Panc1 (cell line): ENCODE measurements at regions not wholly inside any gene's neighbourhood (a gene's known extent, or its start where the extent isn't known, plus 50 kb on each side); places are given as distances from the start of the nearest gene placed in this dataset.

Experiments
- ATAC-seq: fragments of 200-7000 bp; cut with Tn5 transposase; 2 replicates; pipeline ENCODE4 v1.9.1; 2020; ENCODE audit warnings: mild to moderate bottlenecking, moderate library complexity
- BruUV-seq: library from RNA; stranded (reverse); fragments of 400-500 nt; replicated peaks from 2 replicates; lab custom pipeline; 2021; lab: Mats Ljungman, UMichigan
- CTCF ChIA-PET: fragments of 300-600 bp; sonication (Branson Sonifier 250); formaldehyde crosslinking; loops from one replicate; lab custom pipeline; 2022; ENCODE audit warnings: antibody characterized with exemption; lab: Charles Lee
- POLR2A ChIA-PET: fragments of 300-600 bp; sonication (Branson Sonifier 250); formaldehyde crosslinking; loops from one replicate; lab custom pipeline; 2022; ENCODE audit warnings: antibody characterized with exemption; lab: Charles Lee
- DNase-seq: peaks from one replicate; pipeline ENCODE4 v3.0.0-alpha.2; 2010; ENCODE audit warnings: low read depth, low spot score
- H3K27ac ChIP-seq: 2 replicates; pipeline ENCODE4 v1.5.1; 2011; ENCODE audit warnings: mild to moderate bottlenecking, low read length, inconsistent platforms
- H3K27me3 ChIP-seq: fragments of 200-500 bp; sonication (Bioruptor generic); 2 replicates; pipeline ENCODE4 v1.6.0; 2014; ENCODE audit warnings: low read length, inconsistent platforms; ENCODE audit not compliant: control insufficient read depth, insufficient read depth
- H3K36me3 ChIP-seq: fragments of 200-500 bp; sonication (Bioruptor generic); 2 replicates; pipeline ENCODE4 v1.5.1; 2014; ENCODE audit warnings: inconsistent platforms, mild to moderate bottlenecking, low read length, moderate library complexity; ENCODE audit not compliant: control insufficient read depth, insufficient read depth
- H3K4me1 ChIP-seq: 2 replicates; pipeline ENCODE4 v1.5.1; 2011; ENCODE audit warnings: inconsistent platforms, mild to moderate bottlenecking, low read length, moderate library complexity; ENCODE audit not compliant: control insufficient read depth, insufficient read depth
- H3K4me3 ChIP-seq, 2 experiments: 2 replicates each; pipeline ENCODE4 v1.5.1; 2011 to 2012; ENCODE audit warnings: low read depth in 2 of 2, low read length in 2 of 2, mild to moderate bottlenecking in 2 of 2, inconsistent platforms in 1 of 2, moderate library complexity in 1 of 2
- H3K9me3 ChIP-seq: fragments of 200-500 bp; sonication (Bioruptor generic); 2 replicates; pipeline ENCODE4 v1.5.1; 2014; ENCODE audit warnings: low read depth, mild to moderate bottlenecking, inconsistent platforms, low read length, moderate library complexity; ENCODE audit not compliant: control insufficient read depth, insufficient read depth
- CTCF ChIP-seq: fragments of 450-650 bp; IDR thresholded peaks from 2 replicates; pipeline ENCODE4 v1.5.1; 2017; ENCODE audit warnings: mild to moderate bottlenecking
- POLR2AphosphoS5 ChIP-seq: IDR thresholded peaks from 2 replicates; pipeline ENCODE4 v1.6.1; 2012; ENCODE audit warnings: mild to moderate bottlenecking, low read depth, low read length, moderate library complexity
- REST ChIP-seq, 2 experiments: IDR thresholded peaks; 2 replicates each; pipeline ENCODE4 v1.6.1; 2011 to 2012; ENCODE audit warnings: low read depth in 2 of 2, control low read depth in 1 of 2, low read length in 1 of 2, mild to moderate bottlenecking in 1 of 2, moderate library complexity in 1 of 2; ENCODE audit not compliant: insufficient read depth in 1 of 2
- SIN3A ChIP-seq: IDR thresholded peaks from 2 replicates; pipeline ENCODE4 v1.6.1; 2012; ENCODE audit warnings: low read depth, mild to moderate bottlenecking, low read length, moderate library complexity, borderline replicate concordance; ENCODE audit not compliant: insufficient read depth
- TCF7L2 ChIP-seq: IDR thresholded peaks from 2 replicates; pipeline ENCODE4 v1.6.1; 2011; ENCODE audit warnings: mild to moderate bottlenecking, low read depth, low read length, inconsistent platforms
- in situ Hi-C: cut with HindIII; loops from 2 replicates; pipeline ENCODE4 v1.10.0; 2016; ENCODE audit warnings: low sequenced_read_pairs, low pct_unique_long_range_greater_than_20kb
- intact Hi-C: fragments of 100-400 bp; cut with micrococcal nuclease; formaldehyde crosslinking; loops from one replicate; pipeline ENCODE4 v1.10.0; 2022; ENCODE audit not compliant: unreplicated experiment

- TF ChIP-seq CTCF, result no peak
- TF ChIP-seq SIN3A, result no peak
- no peak for TF ChIP-seq POLR2AphosphoS5
- no peak for TF ChIP-seq TCF7L2
- TF ChIP-seq REST (IDR thresholded peaks at IDR 0.05; ENCODE audit: insufficient read depth in 1 of 2, low read depth in 2 of 2, low read length in 1 of 2), result no peak
- in situ Hi-C loops, result no loop called here
- ATAC-seq, result no peak
- intact Hi-C loops, result no loop called here
- no peak for DNase-seq
- no peaks in the 10 kb centered on the region for H3K36me3 ChIP-seq
- ChIA-PET POLR2A (no interaction called here), CTCF (no interaction called here)
- H3K4me1 ChIP-seq, result no peaks in the 10 kb centered on the region
- no peaks in the 10 kb centered on the region for H3K9me3 ChIP-seq
- H3K27ac ChIP-seq, result no peak overlapping the region
- no TSS peak for BruUV-seq
- no peaks in the 10 kb centered on the region; the same call in 1 of the 2 replicates for H3K27me3 ChIP-seq
- H3K4me3 ChIP-seq, result no peak overlapping the region
Measured at GRCh38 chr6:71545905-71546304, 257.3 kb downstream of the OGFRL1 start.

GRCh38 chr6:71551798-71552197 is 263.2 kb downstream of the OGFRL1 start:
- no peaks in the 10 kb centered on the region for H3K9me3 ChIP-seq
- no peaks in the 10 kb centered on the region for H3K36me3 ChIP-seq
- DNase-seq (no peak), ATAC-seq (no peak)
- H3K27ac ChIP-seq, result no peak overlapping the region
- no peaks in the 10 kb centered on the region for H3K4me1 ChIP-seq
- intact Hi-C loops, result no loop called here
- no TSS peak for BruUV-seq
- TF ChIP-seq POLR2AphosphoS5 (no peak), TCF7L2 (no peak), CTCF (no peak), SIN3A (no peak), REST (IDR thresholded peaks at IDR 0.05; ENCODE audit: insufficient read depth in 1 of 2, low read depth in 2 of 2, low read length in 1 of 2) (no peak)
- ChIA-PET POLR2A (no interaction called here), CTCF (no interaction called here)
- H3K27me3 ChIP-seq, result no peaks in the 10 kb centered on the region
- in situ Hi-C loops, result no loop called here
- H3K4me3 ChIP-seq, result no peak overlapping the region
